GM18505 (cell line): ENCODE measurements at regions not wholly inside any gene's neighbourhood (a gene's known extent, or its start where the extent isn't known, plus 50 kb on each side); places are given as distances from the start of the nearest gene placed in this dataset.

Experiments used
- ATAC-seq: cut with Tn5 transposase; IDR thresholded peaks from one replicate; pipeline ENCODE4 v1.9.1; 2021; ENCODE audit not compliant: unreplicated experiment
- POLR2A ChIP-seq: IDR thresholded peaks from 4 replicates; pipeline ENCODE4 v1.6.1; 2011; ENCODE audit warnings: borderline replicate concordance; ENCODE audit not compliant: insufficient read depth, insufficient read length; ENCODE audit errors: extremely low read depth

- no peak for ATAC-seq
- TF ChIP-seq POLR2A = no peak
Observed at GRCh38 chr13:47046706-47047105, 149.9 kb upstream of the HTR2A start.

- ATAC-seq = no peak
- no peak for TF ChIP-seq POLR2A
Observed at GRCh38 chr13:47044842-47045241, 148.0 kb upstream of the HTR2A start.

GRCh38 chr13:47039106-47039505 is 142.3 kb upstream of the HTR2A start:
- ATAC-seq = no peak
- TF ChIP-seq POLR2A = no peak

GRCh38 chr13:47038188-47038587 is 141.3 kb upstream of the HTR2A start:
- TF ChIP-seq POLR2A = no peak
- ATAC-seq = no peak

GRCh38 chr13:47036294-47037008 is 139.6 kb upstream of the HTR2A start:
- ATAC-seq = peak; percentile 100

GRCh38 chr13:47033216-47033615 is 136.4 kb upstream of the HTR2A start:
- TF ChIP-seq POLR2A = no peak
- no peak for ATAC-seq

More at GRCh38 chr13:47036294-47037008, 139.6 kb upstream of the HTR2A start:
- no peak for TF ChIP-seq POLR2A

GRCh38 chr13:47027780-47028437 is 131.1 kb upstream of the HTR2A start:
- TF ChIP-seq POLR2A = no peak
- ATAC-seq = no peak

- no peak for TF ChIP-seq POLR2A
- no peak for ATAC-seq
Observed at GRCh38 chr13:47025791-47026447, 129.1 kb upstream of the HTR2A start.

GRCh38 chr13:47019977-47020376 is 123.1 kb upstream of the HTR2A start:
- no peak for TF ChIP-seq POLR2A
- no peak for ATAC-seq

- ATAC-seq = no peak
- no peak for TF ChIP-seq POLR2A
Observed at GRCh38 chr13:47017476-47017875, 120.6 kb upstream of the HTR2A start.

GRCh38 chr13:47008318-47008717 is 111.5 kb upstream of the HTR2A start:
- TF ChIP-seq POLR2A = no peak
- no peak for ATAC-seq

GRCh38 chr13:47005756-47006414 is 109.0 kb upstream of the HTR2A start:
- TF ChIP-seq POLR2A = no peak
- ATAC-seq = no peak

GRCh38 chr13:47004540-47004939 is 107.7 kb upstream of the HTR2A start:
- ATAC-seq = no peak

More at GRCh38 chr13:47004540-47004939, 107.7 kb upstream of the HTR2A start:
- TF ChIP-seq POLR2A = no peak
